C4-2B (cell line): ENCODE measurements at regions not wholly inside any gene's neighbourhood (a gene's known extent, or its start where the extent isn't known, plus 50 kb on each side); places are given as distances from the start of the nearest gene placed in this dataset.

Source experiments
- CTCF ChIP-seq: fragments of 450-650 bp; conservative IDR thresholded peaks from 2 replicates; pipeline ENCODE4 v1.5.1; 2017; ENCODE audit warnings: mild to moderate bottlenecking
- ZFX ChIP-seq: fragments of 450-650 bp; IDR thresholded peaks from 2 replicates; pipeline ENCODE4 v1.6.1; 2017

- TF ChIP-seq CTCF: no peak
- no peak for TF ChIP-seq ZFX
Observed at GRCh38 chr10:7000061-7000460, 410.8 kb downstream of the SFMBT2 start.
